ENCODE measurements at regions not wholly inside any gene's neighbourhood (a gene's known extent, or its start where the extent isn't known, plus 50 kb on each side); places are given as distances from the start of the nearest gene placed in this dataset.
"Not testable (repeated sequence)": the region's sequence is repeated elsewhere in the genome, so short reads cannot be mapped to it uniquely, and the experiment has no call there.

GRCh38 chr21:38114717-38115333 is 142.0 kb upstream of the KCNJ15 start:
- no peak for DNase-seq

GRCh38 chr21:38115870-38116269 is 140.9 kb upstream of the KCNJ15 start:
- DNase-seq = no peak

GRCh38 chr21:38119793-38120192 is 137.0 kb upstream of the KCNJ15 start:
- DNase-seq = no peak

- not testable (repeated sequence) for DNase-seq
These were observed 136.2 kb upstream of the KCNJ15 start for GRCh38 chr21:38120679-38120983.

GRCh38 chr21:38120984-38121855 is 135.6 kb upstream of the KCNJ15 start:
- DNase-seq = no peak

- DNase-seq = no peak
These were observed 134.7 kb upstream of the KCNJ15 start for GRCh38 chr21:38121888-38122720.

- DNase-seq = peak; percentile 10
These were observed 133.2 kb upstream of the KCNJ15 start for GRCh38 chr21:38123626-38124025.

GRCh38 chr21:38126666-38127303 is 130.0 kb upstream of the KCNJ15 start:
- peak; percentile 79 for DNase-seq

- DNase-seq = peak; percentile 35
These were observed 127.1 kb upstream of the KCNJ15 start for GRCh38 chr21:38129711-38130110.

- no peak for DNase-seq
These were observed 123.6 kb upstream of the KCNJ15 start for GRCh38 chr21:38133240-38133639.

GRCh38 chr21:38134084-38134873 is 122.5 kb upstream of the KCNJ15 start:
- DNase-seq = no peak

GRCh38 chr21:38136201-38136600 is 120.6 kb upstream of the KCNJ15 start:
- DNase-seq = peak; percentile 14

- no peak for DNase-seq
These were observed 117.2 kb upstream of the KCNJ15 start for GRCh38 chr21:38139380-38140168.

GRCh38 chr21:38140207-38140903 is 116.4 kb upstream of the KCNJ15 start:
- DNase-seq = peak; percentile 17

- no peak for DNase-seq
These were observed 114.6 kb upstream of the KCNJ15 start for GRCh38 chr21:38142224-38142623.

GRCh38 chr21:38144193-38144592 is 112.6 kb upstream of the KCNJ15 start:
- no peak for DNase-seq

GRCh38 chr21:38145104-38145503 is 111.7 kb upstream of the KCNJ15 start:
- DNase-seq = no peak

- no peak for DNase-seq
These were observed 109.4 kb upstream of the KCNJ15 start for GRCh38 chr21:38147391-38147790.

GRCh38 chr21:38148046-38148445 is 108.7 kb upstream of the KCNJ15 start:
- DNase-seq = no peak

- no peak for DNase-seq
These were observed 105.7 kb upstream of the KCNJ15 start for GRCh38 chr21:38151021-38151645.
